RWPE2 (cell line): ENCODE measurements at regions not wholly inside any gene's neighbourhood (a gene's known extent, or its start where the extent isn't known, plus 50 kb on each side); places are given as distances from the start of the nearest gene placed in this dataset.

Source experiments
- ATAC-seq: fragments of 200-7000 bp; cut with Tn5 transposase; 3 replicates; pipeline ENCODE4 v1.9.1; 2021; ENCODE audit warnings: low read depth
- DNase-seq: peaks from one replicate; pipeline ENCODE4 v3.0.0-alpha.2; 2020; ENCODE audit warnings: low spot score
- H3K27ac ChIP-seq: fragments of 450-650 bp; 2 replicates; pipeline ENCODE4 v1.5.1; 2017; ENCODE audit warnings: mild to moderate bottlenecking; ENCODE audit not compliant: poor library complexity, severe bottlenecking
- H3K27me3 ChIP-seq: fragments of 250-450 bp; sonication (Bioruptor Pico); 2 replicates; pipeline ENCODE4 v1.5.1; 2021; ENCODE audit warnings: mild to moderate bottlenecking, moderate library complexity; ENCODE audit not compliant: insufficient read depth, poor library complexity, severe bottlenecking
- H3K36me3 ChIP-seq: fragments of 250-450 bp; sonication (Bioruptor Pico); 2 replicates; pipeline ENCODE4 v1.5.1; 2020; ENCODE audit warnings: low read depth, mild to moderate bottlenecking, moderate library complexity
- H3K4me1 ChIP-seq: fragments of 250-450 bp; sonication (Bioruptor Pico); 2 replicates; pipeline ENCODE4 v1.5.1; 2021; ENCODE audit warnings: mild to moderate bottlenecking, moderate library complexity; ENCODE audit not compliant: insufficient read depth, poor library complexity, severe bottlenecking
- H3K4me3 ChIP-seq: fragments of 250-450 bp; sonication (Bioruptor Pico); 2 replicates; pipeline ENCODE4 v1.5.1; 2021; ENCODE audit warnings: mild to moderate bottlenecking, moderate library complexity; ENCODE audit not compliant: severe bottlenecking
- H3K9me3 ChIP-seq: fragments of 250-450 bp; sonication (Bioruptor Pico); 2 replicates; pipeline ENCODE4 v1.5.1; 2021; ENCODE audit warnings: mild to moderate bottlenecking, moderate library complexity; ENCODE audit not compliant: severe bottlenecking
- CTCF ChIP-seq: fragments of 450-650 bp; IDR thresholded peaks from one replicate; pipeline ENCODE4 v1.5.1; 2017; ENCODE audit warnings: mild to moderate bottlenecking, moderate library complexity; ENCODE audit not compliant: poor library complexity, severe bottlenecking

GRCh38 chr5:87074072-87074471 is 193.6 kb upstream of the RASA1 start:
- no peak for ATAC-seq
- no peaks in the 10 kb centered on the region for H3K9me3 ChIP-seq

GRCh38 chr5:87074934-87075541 is 192.6 kb upstream of the RASA1 start:
- H3K4me3 ChIP-seq, result no peak overlapping the region
- no peak for DNase-seq
- H3K36me3 ChIP-seq, result no peaks in the 10 kb centered on the region
- no peak for TF ChIP-seq CTCF
- H3K27me3 ChIP-seq, result no peaks in the 10 kb centered on the region
- no peaks in the 10 kb centered on the region for H3K9me3 ChIP-seq
- peaks cover 10% of the 10 kb centered on the region for H3K4me1 ChIP-seq
- peak overlapping the region; percentile 22 for H3K27ac ChIP-seq
- peak; percentile 40; the same call in 2 of the 3 replicates for ATAC-seq

More at GRCh38 chr5:87074072-87074471, 193.6 kb upstream of the RASA1 start:
- DNase-seq, result no peak
- H3K4me3 ChIP-seq, result no peak overlapping the region
- no peak for TF ChIP-seq CTCF
- H3K27me3 ChIP-seq, result no peaks in the 10 kb centered on the region
- H3K4me1 ChIP-seq, result peaks cover 18% of the 10 kb centered on the region
- H3K36me3 ChIP-seq, result no peaks in the 10 kb centered on the region
- H3K27ac ChIP-seq, result no peak overlapping the region

DNA sequence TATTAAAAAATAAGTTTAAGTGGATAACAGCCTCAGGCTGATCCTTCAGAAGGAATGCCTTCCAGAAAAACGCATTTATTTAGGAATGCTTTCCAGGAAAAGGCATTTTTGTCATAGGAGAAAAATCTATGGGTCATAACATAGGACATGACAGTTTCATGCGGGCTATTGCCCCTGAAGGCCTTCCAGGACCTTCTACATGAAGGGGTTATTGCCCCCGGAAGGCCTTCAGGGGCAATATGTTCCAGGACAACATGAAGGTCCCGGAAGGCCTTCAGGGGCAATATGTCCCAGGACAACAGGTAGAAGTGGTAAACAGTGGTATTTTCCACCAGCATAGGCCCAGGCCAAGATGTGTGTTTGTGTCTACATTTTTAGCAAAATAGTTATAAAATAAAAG is 191.3 kb upstream of the RASA1 start:
- no peaks in the 10 kb centered on the region for H3K36me3 ChIP-seq
- TF ChIP-seq CTCF, result no peak
- no peak for ATAC-seq

GRCh38 chr5:87076931-87077330 is 190.8 kb upstream of the RASA1 start:
- DNase-seq (no peak), ATAC-seq (peak; percentile 77)
- Histone ChIP-seq H3K27ac (no peak overlapping the region), H3K27me3 (no peaks in the 10 kb centered on the region), H3K9me3 (no peaks in the 10 kb centered on the region), H3K36me3 (no peaks in the 10 kb centered on the region), H3K4me3 (no peak overlapping the region), H3K4me1 (peaks cover 10% of the 10 kb centered on the region)
- no peak for TF ChIP-seq CTCF

More for the DNA sequence above, 191.3 kb upstream of the RASA1 start:
- DNase-seq, result no peak
- Histone ChIP-seq H3K27me3 (no peaks in the 10 kb centered on the region), H3K9me3 (no peaks in the 10 kb centered on the region), H3K4me3 (no peak overlapping the region), H3K4me1 (peaks cover 10% of the 10 kb centered on the region), H3K27ac (no peak overlapping the region)

DNA sequence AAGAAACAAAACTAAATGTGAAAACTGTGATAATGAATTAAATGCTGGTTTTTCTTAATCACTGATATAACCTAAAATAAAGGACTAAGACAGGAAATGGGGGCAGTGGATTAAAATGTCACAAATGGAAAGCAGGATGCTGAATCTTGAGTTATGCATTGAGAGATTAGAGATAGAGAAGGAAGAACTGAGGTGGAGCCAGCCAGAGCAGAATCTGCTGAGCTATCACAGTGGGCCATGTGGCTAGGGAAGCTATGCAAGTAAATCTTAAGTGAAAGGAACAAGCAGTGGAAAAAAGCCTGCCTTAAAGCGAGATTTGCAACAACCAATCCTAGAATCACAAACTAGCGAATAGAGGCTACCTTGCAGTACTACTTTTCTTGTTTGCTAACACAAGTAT is 188.5 kb upstream of the RASA1 start:
- ATAC-seq (no peak), DNase-seq (no peak)
- no peak for TF ChIP-seq CTCF
- no peaks in the 10 kb centered on the region for H3K9me3 ChIP-seq
- H3K36me3 ChIP-seq, result no peaks in the 10 kb centered on the region
- H3K4me3 ChIP-seq, result no peak overlapping the region
- H3K27me3 ChIP-seq, result no peaks in the 10 kb centered on the region
- H3K4me1 ChIP-seq, result peaks cover 10% of the 10 kb centered on the region
- H3K27ac ChIP-seq, result no peak overlapping the region
